A549 (cell line): ENCODE measurements at regions not wholly inside any gene's neighbourhood (a gene's known extent, or its start where the extent isn't known, plus 50 kb on each side); places are given as distances from the start of the nearest gene placed in this dataset.

Experiments used
- CBX2 ChIP-seq: fragments of 200-600 bp; sonication (generic); IDR thresholded peaks from 2 replicates; pipeline ENCODE4 v1.6.1; 2016; ENCODE audit warnings: low read depth, mild to moderate bottlenecking, borderline replicate concordance
- CTCF ChIP-seq: fragments of >200 bp; sonication (Bioruptor Twin); formaldehyde crosslinking; IDR thresholded peaks from 3 replicates; pipeline ENCODE4 v1.5.1; 2016
- KDM1A ChIP-seq: fragments of 200-600 bp; sonication (generic); IDR thresholded peaks from 2 replicates; pipeline ENCODE4 v1.6.1; 2016; ENCODE audit warnings: low read depth, mild to moderate bottlenecking
- MAFK ChIP-seq: fragments of 450-650 bp; IDR thresholded peaks from 2 replicates; pipeline ENCODE4 v1.6.1; 2014; ENCODE audit not compliant: partially characterized antibody
- POLR2A ChIP-seq: IDR thresholded peaks from 2 replicates; pipeline ENCODE4 v1.6.1; 2012; ENCODE audit warnings: mild to moderate bottlenecking, low read length
- RNF2 ChIP-seq: fragments of 200-600 bp; sonication (generic); IDR thresholded peaks from 2 replicates; pipeline ENCODE4 v1.6.1; 2016; ENCODE audit warnings: low read depth, mild to moderate bottlenecking, antibody characterized with exemption, moderate library complexity, borderline replicate concordance

DNA sequence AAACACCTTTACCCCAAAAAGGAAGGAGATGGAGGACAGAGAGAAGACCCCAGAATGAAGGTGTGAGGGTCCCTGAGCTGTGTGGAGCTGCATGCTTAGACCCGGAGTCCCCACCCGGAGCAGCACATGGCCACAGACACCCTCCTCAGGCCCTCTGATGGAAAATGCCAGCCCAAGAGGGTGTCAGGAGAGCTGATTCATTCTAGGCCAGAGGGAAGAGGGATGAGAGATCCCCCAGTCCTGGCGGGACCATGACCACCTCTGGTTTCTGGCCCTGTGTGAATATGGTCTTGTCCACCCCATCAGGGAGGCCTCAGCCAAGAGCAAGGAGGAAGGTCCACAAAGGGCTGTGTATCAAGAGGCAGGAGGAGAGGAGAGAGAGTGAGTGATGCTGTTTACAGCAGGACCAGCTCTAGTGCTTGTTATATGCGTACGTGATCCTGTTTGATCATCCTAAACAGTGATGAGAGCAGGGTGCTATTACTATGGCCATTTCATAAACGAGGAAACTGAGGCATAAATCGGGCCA is 186.6 kb upstream of the HAAO start:
- no peak for TF ChIP-seq KDM1A
- TF ChIP-seq CTCF, result no peak
- TF ChIP-seq CBX2, result no peak
- no peak for TF ChIP-seq RNF2
- TF ChIP-seq POLR2A, result no peak
- no peak for TF ChIP-seq MAFK
